ENCODE measurements at regions not wholly inside any gene's neighbourhood (a gene's known extent, or its start where the extent isn't known, plus 50 kb on each side); places are given as distances from the start of the nearest gene placed in this dataset.

DNA sequence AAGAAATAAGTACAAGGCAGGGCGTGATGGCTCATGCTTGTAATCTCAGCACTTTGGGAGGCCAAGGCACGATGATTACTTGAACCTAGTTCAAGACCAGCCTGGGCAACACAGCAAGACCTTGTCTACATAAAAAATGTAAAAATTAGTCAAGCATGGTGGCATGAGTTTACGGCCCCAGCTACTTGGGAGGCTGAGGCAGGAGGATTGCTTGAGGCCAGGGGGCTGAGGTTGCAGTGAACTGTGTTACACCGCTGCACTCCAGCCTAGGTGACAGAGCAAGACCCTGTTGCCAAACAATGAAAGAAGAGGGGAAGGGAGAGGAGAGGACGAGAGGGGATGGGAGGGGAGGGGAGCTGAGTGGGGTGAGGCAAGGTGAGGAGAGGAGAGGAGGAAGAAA, 152.7 kb upstream of the PRICKLE2 start:
- no peak for TF ChIP-seq BHLHE40 (IDR thresholded peaks at IDR 0.05; ENCODE audit: borderline replicate concordance)
- no peak for TF ChIP-seq SP1 (IDR thresholded peaks at IDR 0.05)
- TF ChIP-seq LEF1 (IDR thresholded peaks at IDR 0.05; ENCODE audit: borderline replicate concordance), result no peak
- TF ChIP-seq L3MBTL2 (conservative IDR thresholded peaks at IDR 0.05), result no peak
- no peak for TF ChIP-seq FOXA1 (IDR thresholded peaks at IDR 0.05)
- TF ChIP-seq TARDBP (IDR thresholded peaks at IDR 0.05), result no peak
- no peak for TF ChIP-seq HDGF (IDR thresholded peaks at IDR 0.05; ENCODE audit: borderline replicate concordance)
- TF ChIP-seq SUZ12 (IDR thresholded peaks at IDR 0.05), result no peak
